Transverse colon (tissue), 4 donors: ENCODE measurements at regions not wholly inside any gene's neighbourhood (a gene's known extent, or its start where the extent isn't known, plus 50 kb on each side); places are given as distances from the start of the nearest gene placed in this dataset.

Experiments
- DNase-seq: peaks from one replicate; pipeline ENCODE4 v3.0.0-alpha.2; 2019
- H3K27ac ChIP-seq, 4 donors: fragments of 200-600 bp; sonication (generic); 2 replicates each; pipeline ENCODE4 v1.5.1; 2016 to 2018; ENCODE audit warnings: inconsistent platforms in 4 of 4
- H3K27me3 ChIP-seq: fragments of 200-600 bp; sonication (generic); 2 replicates; pipeline ENCODE4 v1.5.1; 2017; ENCODE audit warnings: inconsistent platforms
- H3K36me3 ChIP-seq, 4 donors: fragments of 200-600 bp; sonication (generic); 2 replicates each; pipeline ENCODE4 v1.5.1; 2017 to 2019; ENCODE audit warnings: inconsistent platforms in 4 of 4
- H3K4me1 ChIP-seq, 4 donors: fragments of 200-600 bp; sonication (generic); 2 replicates each; pipeline ENCODE4 v1.5.1; 2017 to 2020; ENCODE audit warnings: inconsistent platforms in 4 of 4
- H3K4me3 ChIP-seq, 4 donors: fragments of 200-600 bp; sonication (generic); 1 replicate in 1 of 4; 2 replicates in 3 of 4; pipeline versions ENCODE4 v1.5.1 to v1.6.1; 2017 to 2019; ENCODE audit warnings: inconsistent platforms in 4 of 4
- H3K9me3 ChIP-seq, 2 donors: fragments of 200-600 bp; sonication (generic); 2 replicates each; pipeline ENCODE4 v1.5.1; 2017 to 2019; ENCODE audit warnings: inconsistent platforms in 2 of 2
- EP300 ChIP-seq: sonication (generic); formaldehyde crosslinking; IDR thresholded peaks from one replicate; pipeline ENCODE4 v1.6.1; 2017; ENCODE audit warnings: antibody characterized with exemption, low read depth
- POLR2A ChIP-seq: fragments of 450-650 bp; IDR thresholded peaks from one replicate; pipeline ENCODE4 v1.6.1; 2016; ENCODE audit warnings: antibody characterized with exemption, mild to moderate bottlenecking, moderate library complexity
- POLR2AphosphoS5 ChIP-seq, 3 donors: sonication (generic); formaldehyde crosslinking; IDR thresholded peaks; one replicate each; pipeline ENCODE4 v1.6.1; 2016; ENCODE audit warnings: antibody characterized with exemption in 3 of 3
- WGBS, 2 donors: methylation state at CpG; one replicate each; pipeline ENCODE4 v1.1.5; 2018; ENCODE audit warnings: low coverage in 1 of 2; 5-methylcytosine and 5-hydroxymethylcytosine counted together
- in situ Hi-C, 4 donors: fragments of 200-750 bp; cut with MboI; loops; one replicate each; pipeline versions ENCODE4 v1.15.0 to v1.15.1; 2017; ENCODE audit warnings: low sequenced_read_pairs in 3 of 4, low pct_ligation_motif_present in 1 of 4, low pct_unique_long_range_greater_than_20kb in 1 of 4
- intact Hi-C: fragments of 100-400 bp; cut with DNase I; formaldehyde crosslinking; loops from one replicate; pipeline ENCODE4 v1.15.1; 2023; ENCODE audit warnings: low total_unique reads
- TF ChIP-seq, protein P1 (sequence below), 5 experiments: fragments of 200-600 bp in 3 of 5; fragments of 450-650 bp in 2 of 5; sonication (generic) in 3 of 5; IDR thresholded peaks; 1 replicate in 2 of 5; 2 replicates in 3 of 5; pipeline ENCODE4 v1.5.1; 2016 to 2017; ENCODE audit warnings: antibody characterized with exemption in 5 of 5, inconsistent platforms in 3 of 5, mild to moderate bottlenecking in 2 of 5, moderate library complexity in 1 of 5

DNA sequence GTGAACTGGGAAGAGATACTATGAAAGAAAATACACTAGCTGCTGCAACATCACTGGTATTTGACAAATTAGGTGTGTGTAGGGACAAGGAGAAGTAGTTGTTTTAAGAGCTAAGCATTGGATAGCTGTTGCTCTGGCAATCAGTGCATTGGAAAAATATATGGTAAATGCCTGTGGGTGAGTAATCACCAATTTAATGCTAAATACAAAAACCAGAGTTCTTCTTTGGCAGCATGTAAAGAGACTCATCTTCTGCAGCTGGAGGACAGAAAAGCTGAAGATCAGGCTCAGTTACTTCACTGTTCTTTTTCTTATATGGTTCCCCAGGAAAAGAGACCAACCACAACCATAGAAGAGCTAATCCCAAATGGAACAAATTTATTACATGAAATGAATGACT lies 201.8 kb upstream of the MPDZ start:
- H3K27me3 ChIP-seq, result no peaks in the 10 kb centered on the region
- H3K4me3 ChIP-seq, result no peak overlapping the region
- DNase-seq, result no peak
- intact Hi-C loops, result no loop called here
- in situ Hi-C loops, result no loop called here
- TF ChIP-seq, protein P1, sequence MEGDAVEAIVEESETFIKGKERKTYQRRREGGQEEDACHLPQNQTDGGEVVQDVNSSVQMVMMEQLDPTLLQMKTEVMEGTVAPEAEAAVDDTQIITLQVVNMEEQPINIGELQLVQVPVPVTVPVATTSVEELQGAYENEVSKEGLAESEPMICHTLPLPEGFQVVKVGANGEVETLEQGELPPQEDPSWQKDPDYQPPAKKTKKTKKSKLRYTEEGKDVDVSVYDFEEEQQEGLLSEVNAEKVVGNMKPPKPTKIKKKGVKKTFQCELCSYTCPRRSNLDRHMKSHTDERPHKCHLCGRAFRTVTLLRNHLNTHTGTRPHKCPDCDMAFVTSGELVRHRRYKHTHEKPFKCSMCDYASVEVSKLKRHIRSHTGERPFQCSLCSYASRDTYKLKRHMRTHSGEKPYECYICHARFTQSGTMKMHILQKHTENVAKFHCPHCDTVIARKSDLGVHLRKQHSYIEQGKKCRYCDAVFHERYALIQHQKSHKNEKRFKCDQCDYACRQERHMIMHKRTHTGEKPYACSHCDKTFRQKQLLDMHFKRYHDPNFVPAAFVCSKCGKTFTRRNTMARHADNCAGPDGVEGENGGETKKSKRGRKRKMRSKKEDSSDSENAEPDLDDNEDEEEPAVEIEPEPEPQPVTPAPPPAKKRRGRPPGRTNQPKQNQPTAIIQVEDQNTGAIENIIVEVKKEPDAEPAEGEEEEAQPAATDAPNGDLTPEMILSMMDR (IDR thresholded peaks at IDR 0.05), result no peak
- no peak for TF ChIP-seq POLR2AphosphoS5 (IDR thresholded peaks at IDR 0.05)
- no peak for TF ChIP-seq EP300
- no peak for TF ChIP-seq POLR2A
- H3K36me3 ChIP-seq, result no peaks in the 10 kb centered on the region
- no peaks in the 10 kb centered on the region for H3K4me1 ChIP-seq
- no peak overlapping the region for H3K27ac ChIP-seq
- H3K9me3 ChIP-seq, result no peaks in the 10 kb centered on the region

DNA sequence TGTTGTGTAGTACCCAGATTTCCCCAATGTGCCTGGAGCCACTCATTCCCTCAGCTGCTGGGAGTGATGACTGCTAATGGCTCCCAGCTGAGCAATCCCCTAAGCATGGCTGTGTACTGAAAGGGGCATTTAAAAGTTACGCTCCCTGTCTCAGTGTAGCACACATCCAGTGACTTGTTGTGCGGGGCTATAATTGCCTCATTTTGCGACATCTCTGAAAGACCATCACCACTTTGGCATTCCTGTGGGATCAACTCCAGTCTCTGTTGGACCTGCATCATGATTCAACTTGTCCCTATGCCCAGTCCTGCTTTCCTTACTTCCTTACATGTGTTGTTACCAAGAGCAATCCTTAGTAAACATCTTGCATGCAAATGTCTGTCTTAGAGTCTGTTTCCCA lies 201.2 kb upstream of the MPDZ start:
- no peaks in the 10 kb centered on the region for H3K4me1 ChIP-seq
- no peaks in the 10 kb centered on the region for H3K27me3 ChIP-seq
- no peaks in the 10 kb centered on the region for H3K36me3 ChIP-seq
- intact Hi-C loops, result no loop called here
- DNase-seq, result no peak
- no peak for TF ChIP-seq POLR2AphosphoS5 (IDR thresholded peaks at IDR 0.05)
- TF ChIP-seq POLR2A, result no peak
- TF ChIP-seq, protein P1 (IDR thresholded peaks at IDR 0.05), result no peak
- no peak for TF ChIP-seq EP300
- H3K9me3 ChIP-seq, result no peaks in the 10 kb centered on the region
- 94% methylated on average over 3 of the region's 3 CpGs; no CpG with 5 or more reads in 1 of the 2 donors for WGBS, 2 donors
- H3K4me3 ChIP-seq, result no peak overlapping the region
- in situ Hi-C loops, result no loop called here
- H3K27ac ChIP-seq, result no peak overlapping the region

DNA sequence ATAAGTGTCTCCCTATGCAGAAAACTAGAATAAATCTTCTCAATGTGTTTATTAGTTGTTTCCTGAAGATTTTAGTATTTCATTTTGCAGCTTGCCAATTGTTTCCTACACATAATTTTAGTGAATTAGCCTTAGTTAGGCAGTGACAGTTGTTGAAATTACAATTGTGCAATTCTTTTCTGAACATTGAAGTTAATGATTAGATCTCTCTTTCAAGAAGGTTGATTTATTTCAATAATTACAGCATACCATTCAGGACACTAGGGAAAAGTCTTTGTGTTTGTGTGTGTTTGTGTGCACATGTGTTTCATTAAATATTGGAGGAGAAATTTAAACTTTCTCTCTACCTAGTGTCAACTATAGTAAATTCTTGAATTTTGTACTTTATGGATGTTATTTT lies 199.6 kb upstream of the MPDZ start:
- in situ Hi-C loops (no loop called here), intact Hi-C loops (no loop called here)
- no peaks in the 10 kb centered on the region for H3K36me3 ChIP-seq
- peaks cover 0 to 3% of the 10 kb centered on the region in 2 donors for H3K9me3 ChIP-seq
- H3K27ac ChIP-seq, result no peak overlapping the region
- no peak for DNase-seq
- no peaks in the 10 kb centered on the region for H3K4me1 ChIP-seq
- H3K4me3 ChIP-seq, result no peak overlapping the region
- no peaks in the 10 kb centered on the region for H3K27me3 ChIP-seq
- TF ChIP-seq POLR2AphosphoS5 (IDR thresholded peaks at IDR 0.05) (no peak), EP300 (no peak), POLR2A (no peak)
- TF ChIP-seq, protein P1 (IDR thresholded peaks at IDR 0.05), result no peak

DNA sequence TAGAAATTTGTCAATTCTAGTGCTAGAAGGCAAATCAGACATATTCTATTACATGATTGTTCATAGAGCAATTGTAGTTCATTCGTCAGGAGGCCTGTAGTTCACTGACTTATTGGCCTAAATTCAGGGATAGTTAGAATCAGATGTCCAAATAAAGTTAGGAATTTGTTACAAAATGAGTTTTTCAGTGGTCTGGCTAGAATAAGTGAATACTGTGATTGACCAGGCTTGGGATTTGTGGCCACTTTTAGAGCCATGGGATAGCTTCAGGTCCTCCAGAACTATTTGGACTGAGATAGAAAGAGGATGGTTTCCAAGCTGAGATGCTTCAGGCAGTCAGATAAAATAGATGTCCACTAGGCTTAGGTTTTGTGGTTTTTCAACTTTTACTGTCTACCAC lies 199.1 kb upstream of the MPDZ start:
- Histone ChIP-seq H3K27ac (no peak overlapping the region), H3K4me3 (no peak overlapping the region), H3K36me3 (no peaks in the 10 kb centered on the region), H3K4me1 (no peaks in the 10 kb centered on the region), H3K9me3 (peaks cover 0 to 3% of the 10 kb centered on the region in 2 donors), H3K27me3 (no peaks in the 10 kb centered on the region)
- TF ChIP-seq POLR2A (no peak), POLR2AphosphoS5 (IDR thresholded peaks at IDR 0.05) (no peak), EP300 (no peak)
- TF ChIP-seq, protein P1 (IDR thresholded peaks at IDR 0.05), result no peak
- 63 to 83% methylated on average over 1 of the region's 1 CpG for WGBS, 2 donors
- in situ Hi-C loops (no loop called here), intact Hi-C loops (no loop called here)
- DNase-seq, result no peak
